Kidney tubule cell (primary cell): ENCODE measurements at regions not wholly inside any gene's neighbourhood (a gene's known extent, or its start where the extent isn't known, plus 50 kb on each side); places are given as distances from the start of the nearest gene placed in this dataset.
A peak's percentile ranks its signal among the peaks of the same experiment; 100 is the strongest.
"Not testable (repeated sequence)": the region's sequence is repeated elsewhere in the genome, so short reads cannot be mapped to it uniquely, and the experiment has no call there.

ENCODE experiments used
- DNase-seq: peaks from one replicate; pipeline ENCODE4 v3.0.0-alpha.2; 2018; ENCODE audit warnings: low spot score

- no peak for DNase-seq
These were observed 242.2 kb downstream of the SPRY1 start for GRCh38 chr4:123638834-123639233.

- peak; percentile 89 for DNase-seq
These were observed 243.7 kb downstream of the SPRY1 start for GRCh38 chr4:123640271-123640670.

GRCh38 chr4:123640824-123641223 is 244.2 kb downstream of the SPRY1 start:
- DNase-seq: no peak

GRCh38 chr4:123643691-123644090 is 247.1 kb downstream of the SPRY1 start:
- DNase-seq: no peak

- no peak for DNase-seq
These were observed 252.7 kb downstream of the SPRY1 start for GRCh38 chr4:123649250-123649644.

- peak; percentile 67 for DNase-seq
These were observed 253.2 kb downstream of the SPRY1 start for GRCh38 chr4:123649645-123650391.

GRCh38 chr4:123651066-123651465 is 254.5 kb downstream of the SPRY1 start:
- no peak for DNase-seq

- DNase-seq: no peak
These were observed 255.1 kb downstream of the SPRY1 start for GRCh38 chr4:123651536-123652180.

- DNase-seq: no peak
These were observed 255.9 kb downstream of the SPRY1 start for GRCh38 chr4:123652476-123652875.

- no peak for DNase-seq
These were observed 256.6 kb downstream of the SPRY1 start for GRCh38 chr4:123653236-123653635.

- not testable (repeated sequence) for DNase-seq
These were observed 260.2 kb downstream of the SPRY1 start for GRCh38 chr4:123656746-123657294.

GRCh38 chr4:123657606-123658005 is 261.0 kb downstream of the SPRY1 start:
- not testable (repeated sequence) for DNase-seq

- DNase-seq: no peak
These were observed 262.7 kb downstream of the SPRY1 start for GRCh38 chr4:123659262-123659661.

- peak; percentile 37 for DNase-seq
These were observed 263.1 kb downstream of the SPRY1 start for GRCh38 chr4:123659730-123660129.

- peak; percentile 37 for DNase-seq
These were observed 264.6 kb downstream of the SPRY1 start for GRCh38 chr4:123661080-123661737.

GRCh38 chr4:123662827-123663226 is 266.2 kb downstream of the SPRY1 start:
- DNase-seq: no peak

- DNase-seq: no peak
These were observed 269.9 kb downstream of the SPRY1 start for GRCh38 chr4:123666486-123666885.

- DNase-seq: no peak
These were observed 270.9 kb downstream of the SPRY1 start for GRCh38 chr4:123667496-123667895.

- DNase-seq: no peak
These were observed 271.4 kb downstream of the SPRY1 start for GRCh38 chr4:123667991-123668390.

- DNase-seq: peak; percentile 8
These were observed 275.2 kb downstream of the SPRY1 start for GRCh38 chr4:123671636-123672404.

GRCh38 chr4:123672987-123673386 is 276.4 kb downstream of the SPRY1 start:
- DNase-seq: peak; percentile 89

- peak; percentile 86 for DNase-seq
These were observed 277.4 kb downstream of the SPRY1 start for GRCh38 chr4:123673971-123674370.
